Stimulated activated naive CD4-positive, alpha-beta T cell (primary cell): ENCODE measurements at regions not wholly inside any gene's neighbourhood (a gene's known extent, or its start where the extent isn't known, plus 50 kb on each side); places are given as distances from the start of the nearest gene placed in this dataset.

Experiments
- DNase-seq, 6 experiments: peaks; one replicate each; lab custom pipeline; 2025; lab: John Stamatoyannopoulos, UW

GRCh38 chr20:59403261-59403961 lies 103.0 kb downstream of the EDN3 start:
- DNase-seq, result peak; percentile 51 to 80 (median 70)

DNA sequence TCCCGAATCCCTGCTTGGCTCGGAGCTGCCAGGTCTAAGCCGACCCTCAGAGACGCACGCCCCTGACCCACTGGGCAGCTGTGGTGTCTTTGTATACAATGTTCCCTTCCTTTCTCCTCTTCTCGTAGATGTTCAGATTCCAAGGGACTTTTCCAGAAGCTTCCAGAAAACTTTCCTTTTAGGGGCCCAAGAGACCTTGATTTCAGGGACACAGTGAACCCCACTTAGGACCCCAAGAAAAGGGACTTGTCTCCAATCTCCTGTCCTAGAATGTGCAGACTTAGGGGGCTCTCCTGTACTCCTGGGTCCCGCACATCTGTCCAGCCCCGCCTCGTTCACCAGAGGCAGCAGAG lies 103.5 kb downstream of the EDN3 start:
- DNase-seq, result no peak

DNA sequence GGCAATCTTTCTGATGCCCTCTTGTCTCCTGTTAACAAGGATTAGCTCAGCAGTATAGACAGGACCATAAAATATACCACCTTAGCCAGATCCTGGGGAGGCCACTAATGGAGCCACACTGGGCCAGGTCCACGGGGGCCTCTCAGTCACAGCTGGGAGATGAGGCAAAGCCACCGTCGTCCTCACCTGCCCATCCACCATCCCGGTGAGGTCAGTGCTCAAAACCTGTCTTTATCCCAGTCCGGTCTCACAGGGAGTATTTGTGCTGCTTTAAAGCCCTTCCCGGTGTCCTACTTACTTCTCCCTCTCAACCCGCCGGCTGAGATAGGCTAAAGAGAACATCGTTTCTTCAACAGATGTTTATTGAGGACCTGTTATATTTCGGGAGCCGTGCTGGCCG lies 104.3 kb downstream of the EDN3 start:
- no peak for DNase-seq

DNA sequence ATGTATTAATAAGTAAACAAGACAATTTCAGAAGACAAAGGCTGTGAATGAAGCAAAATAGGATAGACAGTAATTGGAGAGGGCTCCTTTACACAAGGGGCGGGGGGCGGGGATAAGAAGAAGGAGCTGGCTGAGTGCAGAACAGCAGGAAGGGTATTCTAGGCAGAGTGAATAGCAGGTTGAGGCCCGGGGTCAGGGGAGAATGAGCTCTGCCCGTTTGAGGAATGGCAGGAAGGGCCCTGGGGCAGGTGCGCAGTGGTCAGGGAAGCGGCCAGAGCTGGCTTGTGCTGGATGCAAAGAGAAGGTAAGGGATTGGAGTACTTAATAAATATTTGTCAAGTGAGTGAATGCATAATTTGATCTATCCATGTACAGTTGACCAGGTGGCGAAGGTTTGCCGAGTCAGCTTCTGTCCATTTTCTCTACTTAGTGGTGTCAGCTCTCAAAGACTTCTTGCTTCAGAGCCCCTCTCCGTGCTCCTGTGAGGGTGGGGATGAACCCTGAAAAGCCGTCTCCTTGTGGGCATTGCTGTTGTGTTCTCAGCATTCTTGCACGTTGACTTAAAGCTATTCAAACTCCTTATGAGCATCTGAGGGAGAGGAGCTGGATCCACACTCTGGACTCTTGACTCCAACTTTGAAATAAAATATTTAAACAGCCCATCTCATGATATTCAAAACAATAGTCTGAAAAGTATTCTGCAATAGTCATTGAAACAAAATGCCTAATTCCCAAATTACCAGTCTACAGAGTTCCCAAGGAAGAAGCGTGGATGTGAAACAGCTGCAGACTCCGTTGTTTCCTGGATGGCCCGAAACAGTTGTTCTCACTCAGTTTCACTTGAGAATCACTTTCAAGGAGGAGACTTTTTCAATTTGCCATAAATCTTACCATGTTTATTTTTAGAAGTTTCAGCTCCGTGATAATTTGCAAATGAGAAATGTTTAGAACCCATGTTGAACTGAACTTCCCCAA lies 105.1 kb downstream of the EDN3 start:
- DNase-seq, result no peak

DNA sequence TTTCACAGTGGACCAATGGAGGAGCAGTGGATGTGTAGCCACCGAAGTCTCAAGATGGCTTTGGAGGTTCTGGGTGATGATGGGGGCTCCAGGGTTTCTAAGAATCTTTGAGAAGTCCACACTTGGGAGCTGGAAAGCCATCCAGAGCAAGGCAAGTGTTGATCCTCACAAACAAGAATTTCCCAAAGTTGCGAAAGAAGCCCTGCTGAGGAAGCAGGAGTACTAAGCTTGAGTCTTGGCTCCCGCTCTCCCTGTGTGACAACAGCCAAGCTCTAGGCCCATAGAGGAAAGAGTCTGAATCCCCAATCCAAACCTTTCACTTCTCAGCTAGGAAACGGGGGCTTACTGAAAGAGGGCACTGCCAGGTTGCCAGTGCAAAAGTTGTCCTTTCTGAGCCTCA lies 106.0 kb downstream of the EDN3 start:
- DNase-seq, result no peak

GRCh38 chr20:59411170-59411569 lies 110.8 kb downstream of the EDN3 start:
- no peak for DNase-seq

- no peak for DNase-seq
Measured at GRCh38 chr20:59411589-59411988, 111.2 kb downstream of the EDN3 start.

DNA sequence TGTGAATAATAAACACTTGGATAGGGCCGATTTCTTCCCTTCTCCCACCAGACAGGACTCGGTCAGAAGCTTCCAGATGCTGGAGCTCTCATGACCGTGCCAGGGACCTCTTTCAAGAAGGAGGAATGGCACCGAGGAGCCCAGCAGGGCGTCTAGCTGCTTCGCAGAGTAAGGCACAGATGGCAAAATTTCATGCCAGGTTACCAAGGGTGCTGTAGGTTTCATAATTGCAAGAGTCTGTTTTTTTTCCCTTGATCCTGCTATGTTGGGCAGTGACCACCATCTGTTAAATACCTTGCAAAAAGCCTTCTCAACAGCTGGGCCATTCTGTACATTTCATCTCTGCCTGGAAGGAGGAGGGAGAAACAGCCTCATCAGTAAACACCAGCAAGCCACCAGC lies 111.8 kb downstream of the EDN3 start:
- no peak for DNase-seq

GRCh38 chr20:59412875-59413284 lies 112.5 kb downstream of the EDN3 start:
- DNase-seq, result no peak

GRCh38 chr20:59413326-59413865 lies 113.0 kb downstream of the EDN3 start:
- no peak for DNase-seq

DNA sequence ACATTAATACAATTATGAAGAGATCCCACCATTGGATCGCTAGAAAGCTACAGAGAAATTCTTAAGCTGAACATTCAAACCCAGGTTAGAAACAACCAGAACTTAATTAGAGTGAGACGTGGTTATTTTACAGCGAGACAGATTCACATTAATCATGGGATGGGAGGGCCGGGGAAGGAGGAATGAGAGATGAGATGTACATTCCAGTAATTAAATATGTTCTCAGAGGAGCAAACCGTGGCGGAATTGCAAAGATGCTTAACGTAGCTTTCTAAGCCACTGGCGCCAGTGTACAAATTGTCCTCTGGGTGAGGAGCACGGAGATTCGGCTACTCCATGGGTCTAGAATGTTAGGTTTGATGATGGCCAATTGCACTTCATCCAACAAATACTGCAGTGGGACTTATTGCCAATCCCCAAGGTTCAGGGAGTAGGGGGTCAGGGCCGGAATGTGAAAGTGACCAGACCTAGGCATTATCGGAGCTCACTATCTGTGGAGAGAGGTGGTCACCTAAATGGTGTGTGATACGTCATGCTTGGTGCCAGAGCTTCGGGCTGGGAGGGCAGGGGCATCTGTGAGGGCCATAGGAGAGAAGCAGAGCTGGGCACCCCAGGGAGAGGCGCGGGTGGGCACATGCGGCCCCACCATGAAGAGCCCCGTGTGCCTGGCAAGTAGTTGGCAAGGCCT lies 114.7 kb downstream of the EDN3 start:
- no peak for DNase-seq

DNA sequence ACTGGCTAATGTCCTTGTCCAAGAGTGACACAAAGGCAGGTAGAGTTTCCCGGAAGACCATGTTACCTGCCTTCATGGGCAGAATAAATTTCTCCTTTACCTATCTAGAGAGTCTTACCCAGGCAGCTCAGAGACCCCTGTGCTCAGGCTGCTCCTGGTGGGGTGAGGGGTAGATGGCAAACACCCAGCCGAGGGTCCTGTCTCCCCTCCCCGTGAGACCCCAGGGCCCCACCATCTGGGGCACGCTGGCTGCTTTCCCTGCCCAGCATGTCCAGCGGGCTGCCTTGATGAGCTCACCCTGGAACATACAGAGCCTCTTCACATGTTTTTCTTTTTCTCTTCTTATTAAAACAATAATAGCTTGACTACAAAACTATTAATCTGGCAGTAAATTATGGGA lies 116.5 kb downstream of the EDN3 start:
- DNase-seq, result no peak

- DNase-seq, result no peak
Measured at GRCh38 chr20:59421089-59421488, 120.7 kb downstream of the EDN3 start.

- no peak for DNase-seq
Measured at GRCh38 chr20:59421920-59422637, 121.7 kb downstream of the EDN3 start.

- DNase-seq, result no peak
Measured at GRCh38 chr20:59422872-59423544, 122.6 kb downstream of the EDN3 start.

- no peak for DNase-seq
Measured at GRCh38 chr20:59424976-59425375, 124.6 kb downstream of the EDN3 start.

- DNase-seq, result no peak
Measured at GRCh38 chr20:59425572-59425971, 125.2 kb downstream of the EDN3 start.

DNA sequence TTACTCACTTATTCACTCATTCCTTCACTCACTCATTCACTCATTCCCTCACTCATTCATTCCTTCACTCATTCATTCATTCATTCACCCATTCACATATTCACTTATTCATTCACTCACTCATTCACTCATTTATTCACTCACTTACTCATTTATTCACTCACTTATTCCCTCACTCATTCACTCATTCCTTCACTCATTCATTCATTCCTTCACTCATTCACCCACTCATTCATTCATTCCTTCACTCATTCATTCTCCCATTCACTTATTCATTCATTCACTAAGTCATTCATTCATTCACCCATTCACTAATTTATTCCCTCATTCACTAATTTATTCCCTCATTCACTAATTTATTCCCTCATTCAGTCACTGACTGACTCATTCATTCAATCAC lies 127.6 kb downstream of the EDN3 start:
- DNase-seq, result no peak

- no peak for DNase-seq
Measured at GRCh38 chr20:59428441-59429205, 128.2 kb downstream of the EDN3 start.

GRCh38 chr20:59429396-59429795 lies 129.0 kb downstream of the EDN3 start:
- no peak for DNase-seq
